HUES48 (cell line): ENCODE measurements at regions not wholly inside any gene's neighbourhood (a gene's known extent, or its start where the extent isn't known, plus 50 kb on each side); places are given as distances from the start of the nearest gene placed in this dataset.

Experiments used
- H3K27ac ChIP-seq: one replicate; pipeline ENCODE4 v1.7.0; 2013; ENCODE audit warnings: low read depth, low read length, inconsistent platforms
- H3K27me3 ChIP-seq: 2 replicates; pipeline ENCODE4 v1.6.1; 2013; ENCODE audit warnings: mild to moderate bottlenecking, low read length; ENCODE audit not compliant: control insufficient read depth, insufficient read depth
- H3K36me3 ChIP-seq: 2 replicates; pipeline ENCODE4 v1.6.1; 2013; ENCODE audit warnings: low read length; ENCODE audit not compliant: control insufficient read depth, insufficient read depth
- H3K4me1 ChIP-seq: 2 replicates; pipeline ENCODE4 v1.6.1; 2013; ENCODE audit warnings: mild to moderate bottlenecking, low read length; ENCODE audit not compliant: control insufficient read depth, insufficient read depth
- H3K4me3 ChIP-seq: 2 replicates; pipeline ENCODE4 v1.5.1; 2013; ENCODE audit warnings: mild to moderate bottlenecking, low read depth, low read length
- H3K9ac ChIP-seq: 2 replicates; pipeline ENCODE4 v1.6.1; 2013; ENCODE audit warnings: mild to moderate bottlenecking, low read depth, low read length, moderate library complexity
- H3K9me3 ChIP-seq: 2 replicates; pipeline ENCODE4 v1.6.1; 2013; ENCODE audit warnings: low read length; ENCODE audit not compliant: control insufficient read depth, insufficient read depth

DNA sequence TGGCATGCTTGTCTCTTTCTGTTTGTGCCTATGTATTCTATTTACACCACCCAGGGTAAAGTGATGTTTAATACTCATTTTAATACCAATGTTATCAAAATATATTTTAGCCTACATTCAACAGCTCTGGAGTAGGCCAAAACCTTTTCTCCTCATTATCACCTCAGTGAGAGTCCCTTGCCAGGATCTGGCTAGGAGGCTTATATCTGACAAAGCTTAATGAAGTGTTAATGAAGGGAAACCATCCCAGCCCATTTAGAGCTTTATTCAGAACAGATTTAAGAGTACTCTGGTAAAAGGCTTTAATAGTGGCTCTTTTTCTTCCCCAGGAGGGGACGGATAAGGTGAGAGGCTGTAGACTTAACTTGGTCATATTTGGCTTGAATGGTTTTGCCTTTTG, 137.6 kb downstream of the GRIN2B start:
- Histone ChIP-seq H3K4me3 (no peak overlapping the region), H3K27ac (no peak overlapping the region), H3K4me1 (no peaks in the 10 kb centered on the region; the same call in 1 of the 2 replicates), H3K36me3 (no peaks in the 10 kb centered on the region), H3K27me3 (no peaks in the 10 kb centered on the region), H3K9ac (no peak overlapping the region), H3K9me3 (no peaks in the 10 kb centered on the region)

DNA sequence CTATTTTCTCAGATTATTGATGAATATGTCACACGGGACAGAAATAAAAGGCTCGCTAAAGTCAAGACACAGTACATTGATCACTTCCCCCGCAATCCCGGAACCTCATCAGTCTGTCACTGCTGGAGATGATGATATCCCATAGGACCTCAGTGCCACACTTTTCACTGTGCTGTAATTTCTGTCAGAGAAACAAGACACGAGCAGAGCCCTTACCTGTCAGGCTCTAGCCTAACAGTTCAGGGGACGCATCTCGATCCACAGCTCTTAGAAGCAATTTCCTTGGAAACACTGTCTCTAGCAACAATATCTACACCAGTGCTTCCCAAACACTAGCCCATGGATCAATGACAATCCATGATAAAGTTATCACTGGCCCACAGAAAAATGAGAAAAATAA, 140.0 kb downstream of the GRIN2B start:
- Histone ChIP-seq H3K36me3 (no peaks in the 10 kb centered on the region), H3K4me1 (no peaks in the 10 kb centered on the region; the same call in 1 of the 2 replicates), H3K27ac (no peak overlapping the region), H3K9ac (no peak overlapping the region), H3K27me3 (no peaks in the 10 kb centered on the region), H3K4me3 (no peak overlapping the region), H3K9me3 (no peaks in the 10 kb centered on the region)

DNA sequence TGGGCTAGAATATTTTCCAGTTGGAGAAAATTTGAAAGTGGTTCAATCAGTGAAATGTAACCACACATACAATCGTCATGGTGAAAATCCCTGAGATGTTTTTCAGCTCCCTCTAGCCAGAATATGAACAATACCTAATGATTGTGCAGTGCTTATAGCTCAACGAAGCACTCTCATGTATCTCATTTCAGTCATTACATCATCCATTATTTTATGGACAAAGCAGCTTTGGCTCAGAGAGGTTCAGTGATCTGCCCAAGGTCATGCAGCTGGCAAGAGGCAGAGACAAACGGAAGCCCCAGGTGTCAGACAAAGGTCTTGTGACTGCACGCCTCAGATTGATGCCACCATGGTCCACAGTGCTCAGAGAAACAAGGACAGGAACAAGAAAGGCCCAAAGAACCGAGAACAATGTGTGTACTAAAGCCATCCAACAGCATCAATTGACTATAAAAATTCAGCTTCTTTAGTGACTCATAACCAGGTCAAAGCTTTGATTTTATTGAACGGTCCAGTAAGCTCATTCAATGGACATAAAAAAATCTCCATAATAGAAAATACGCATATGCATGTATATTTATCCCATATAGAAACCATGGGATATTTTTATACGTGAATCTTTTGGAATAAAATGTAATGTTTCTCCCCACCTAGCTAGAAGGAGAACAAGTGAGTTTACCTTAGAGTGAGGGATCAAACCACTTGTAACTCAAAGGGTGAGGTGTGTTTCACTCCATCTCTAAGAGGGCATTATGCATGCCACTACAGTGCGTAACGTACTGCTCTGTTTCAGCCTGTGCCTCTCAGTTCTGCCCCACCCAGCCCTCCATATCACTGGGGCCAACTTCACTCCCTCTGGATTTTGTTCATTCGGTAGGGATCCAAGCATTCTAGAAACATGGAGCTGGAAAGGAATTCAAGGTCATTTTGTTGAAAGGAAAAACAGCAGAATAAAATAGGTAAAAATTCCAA, 141.8 kb downstream of the GRIN2B start:
- Histone ChIP-seq H3K27ac (no peak overlapping the region), H3K9me3 (no peaks in the 10 kb centered on the region), H3K27me3 (no peaks in the 10 kb centered on the region), H3K9ac (no peak overlapping the region), H3K4me1 (no peaks in the 10 kb centered on the region; the same call in 1 of the 2 replicates), H3K36me3 (no peaks in the 10 kb centered on the region), H3K4me3 (no peak overlapping the region)

DNA sequence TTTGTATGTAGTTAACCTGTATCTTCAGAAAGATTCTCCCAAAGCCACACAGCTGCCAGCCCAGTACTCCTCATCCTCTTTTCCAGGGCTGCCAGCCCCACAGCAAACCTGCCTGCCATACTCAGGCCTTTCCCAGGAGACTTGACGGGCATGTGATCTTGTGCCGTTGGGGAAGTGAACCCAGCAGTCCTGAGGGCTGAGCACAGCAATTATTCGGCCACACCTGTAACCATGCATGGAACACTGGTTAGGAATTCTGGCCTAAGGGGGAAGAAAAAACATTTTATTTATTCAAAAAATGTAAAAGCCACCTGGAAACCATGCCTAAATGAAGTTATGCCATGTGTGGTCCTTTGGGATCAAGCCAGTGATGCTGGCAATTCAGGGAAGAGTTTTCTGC, 145.3 kb downstream of the GRIN2B start:
- H3K4me1 ChIP-seq = no peaks in the 10 kb centered on the region
- no peaks in the 10 kb centered on the region for H3K9me3 ChIP-seq
- H3K36me3 ChIP-seq = no peaks in the 10 kb centered on the region
- H3K4me3 ChIP-seq = no peak overlapping the region
- H3K27me3 ChIP-seq = no peaks in the 10 kb centered on the region
- no peak overlapping the region for H3K27ac ChIP-seq
- no peak overlapping the region for H3K9ac ChIP-seq

DNA sequence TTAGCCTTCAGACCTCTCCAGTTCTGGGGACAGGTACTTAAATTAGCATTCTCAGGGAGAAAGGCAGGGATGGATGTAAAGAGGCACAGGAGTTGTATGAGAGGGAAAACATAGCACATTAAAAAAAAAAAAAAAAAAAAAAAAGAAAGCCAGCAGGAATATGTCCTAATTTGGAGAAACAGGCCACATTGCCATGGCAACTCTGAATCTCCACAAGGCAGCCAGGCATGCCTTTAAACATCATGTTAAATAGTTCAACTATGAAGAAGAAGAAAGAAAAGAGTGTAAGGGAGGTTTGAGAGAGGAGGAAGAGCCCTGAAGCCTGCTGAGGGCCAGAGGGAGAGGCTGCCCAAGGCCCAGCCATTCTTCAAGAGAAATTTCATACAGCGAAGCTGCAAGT, 145.8 kb downstream of the GRIN2B start:
- Histone ChIP-seq H3K4me1 (no peaks in the 10 kb centered on the region), H3K36me3 (no peaks in the 10 kb centered on the region), H3K9me3 (no peaks in the 10 kb centered on the region), H3K4me3 (no peak overlapping the region), H3K9ac (no peak overlapping the region), H3K27me3 (no peaks in the 10 kb centered on the region), H3K27ac (no peak overlapping the region)

DNA sequence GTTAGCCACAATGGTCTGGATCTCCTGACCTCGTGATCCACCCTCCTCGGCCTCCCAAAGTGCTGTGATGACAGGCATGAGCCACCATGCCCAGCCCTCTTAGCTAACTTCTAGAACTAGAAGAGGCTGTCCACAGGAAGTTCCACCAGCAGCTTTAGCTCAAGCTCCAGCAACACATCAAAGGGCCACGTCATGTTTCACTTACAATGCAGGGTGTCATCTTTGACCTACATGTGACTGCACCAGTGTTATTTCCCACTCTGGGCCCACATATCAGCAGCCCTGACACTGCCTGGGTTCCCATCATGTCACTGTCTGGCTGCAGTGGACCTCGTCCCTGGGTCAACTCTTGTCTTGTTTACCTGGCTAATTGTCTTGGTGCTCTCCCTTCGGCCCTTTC, 147.2 kb downstream of the GRIN2B start:
- H3K9ac ChIP-seq = no peak overlapping the region
- H3K27me3 ChIP-seq = no peaks in the 10 kb centered on the region
- H3K27ac ChIP-seq = no peak overlapping the region
- no peaks in the 10 kb centered on the region for H3K9me3 ChIP-seq
- H3K4me1 ChIP-seq = no peaks in the 10 kb centered on the region
- H3K36me3 ChIP-seq = no peaks in the 10 kb centered on the region
- no peak overlapping the region for H3K4me3 ChIP-seq

DNA sequence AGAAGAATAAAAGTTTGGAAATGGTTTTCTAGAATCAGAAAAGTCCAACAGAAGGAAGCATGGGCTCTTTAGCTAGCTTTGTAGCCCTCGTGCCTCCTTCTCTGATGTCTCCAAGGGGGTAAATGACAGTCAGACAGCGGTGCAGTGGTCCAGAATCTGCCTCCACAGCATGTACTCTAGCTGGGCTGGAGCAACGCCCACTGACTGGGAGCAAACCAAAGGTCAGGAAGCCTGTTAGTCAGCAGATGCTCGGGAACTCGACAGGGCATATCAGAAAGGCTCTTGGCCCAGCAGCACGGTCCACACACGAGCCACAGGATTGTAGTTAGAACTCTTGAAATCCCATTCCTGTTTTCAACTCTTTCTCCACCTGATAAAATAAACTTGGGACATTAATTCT, 164.3 kb downstream of the GRIN2B start:
- Histone ChIP-seq H3K4me3 (no peak overlapping the region), H3K27ac (no peak overlapping the region), H3K36me3 (no peaks in the 10 kb centered on the region), H3K4me1 (no peaks in the 10 kb centered on the region), H3K27me3 (no peaks in the 10 kb centered on the region), H3K9ac (no peak overlapping the region), H3K9me3 (no peaks in the 10 kb centered on the region)

DNA sequence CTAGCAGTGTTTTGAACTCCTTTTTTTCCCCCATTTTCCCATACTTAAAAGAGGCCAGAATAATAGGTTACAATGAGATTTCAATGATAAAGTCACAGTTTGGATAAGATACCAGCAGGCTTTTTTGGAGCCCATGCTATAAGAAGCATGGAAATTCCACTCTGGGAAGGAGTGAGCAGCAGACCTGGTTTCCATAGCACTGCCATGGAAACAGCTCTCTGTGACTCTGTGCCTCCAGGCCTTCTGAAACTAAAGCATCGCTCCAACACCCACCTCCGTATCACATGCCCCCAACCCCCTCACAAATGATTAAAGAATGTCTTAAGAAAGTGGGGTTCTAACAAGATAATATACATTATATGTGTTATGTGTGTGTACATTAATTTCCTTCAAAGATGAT, 165.0 kb downstream of the GRIN2B start:
- H3K9ac ChIP-seq = no peak overlapping the region
- H3K9me3 ChIP-seq = no peaks in the 10 kb centered on the region
- no peaks in the 10 kb centered on the region for H3K36me3 ChIP-seq
- no peaks in the 10 kb centered on the region for H3K4me1 ChIP-seq
- no peak overlapping the region for H3K27ac ChIP-seq
- no peak overlapping the region for H3K4me3 ChIP-seq
- H3K27me3 ChIP-seq = no peaks in the 10 kb centered on the region

DNA sequence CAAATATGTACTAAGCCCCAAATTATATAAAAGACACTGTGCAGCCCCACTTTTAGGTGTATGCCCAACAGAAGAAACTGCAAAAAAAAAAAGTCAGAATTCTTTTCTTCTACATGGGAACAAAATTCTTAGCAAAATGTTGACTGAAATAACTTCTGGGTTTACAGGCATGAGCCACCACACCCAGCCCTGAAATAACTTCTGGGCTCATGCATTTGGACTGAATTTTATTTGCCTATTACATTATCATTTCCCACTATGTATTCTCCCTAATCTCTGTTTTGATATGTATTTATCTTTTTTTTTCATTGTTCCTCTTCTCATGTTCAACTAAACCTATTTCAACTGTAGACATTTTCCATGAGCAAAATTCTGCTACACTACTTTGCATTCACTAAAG, 169.2 kb downstream of the GRIN2B start:
- H3K27ac ChIP-seq = no peak overlapping the region
- H3K9ac ChIP-seq = no peak overlapping the region
- H3K4me1 ChIP-seq = no peaks in the 10 kb centered on the region
- H3K36me3 ChIP-seq = no peaks in the 10 kb centered on the region
- no peaks in the 10 kb centered on the region; the same call in 1 of the 2 replicates for H3K27me3 ChIP-seq
- H3K4me3 ChIP-seq = no peak overlapping the region
- H3K9me3 ChIP-seq = no peaks in the 10 kb centered on the region

DNA sequence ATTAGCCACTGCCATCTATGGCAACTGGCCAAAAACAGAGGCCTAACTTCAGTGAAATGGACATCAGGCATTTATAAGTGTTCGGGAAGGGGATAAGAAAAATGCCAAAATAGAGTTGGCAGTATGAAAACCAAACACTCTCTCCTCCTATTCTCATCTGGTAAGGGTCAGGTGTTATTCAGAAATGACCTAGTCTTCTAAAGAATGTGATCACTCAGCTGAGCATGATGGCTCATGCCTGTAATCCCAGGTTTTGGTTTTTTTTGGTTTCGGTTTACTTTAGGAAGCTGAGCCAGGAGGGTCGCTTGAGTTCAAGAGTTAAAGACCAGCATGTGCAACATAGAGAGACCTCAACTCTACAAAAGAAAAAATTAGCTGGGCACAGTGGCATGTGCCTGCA, 170.3 kb downstream of the GRIN2B start:
- H3K9me3 ChIP-seq = no peaks in the 10 kb centered on the region
- no peak overlapping the region for H3K27ac ChIP-seq
- no peaks in the 10 kb centered on the region; the same call in 1 of the 2 replicates for H3K27me3 ChIP-seq
- no peak overlapping the region for H3K4me3 ChIP-seq
- no peaks in the 10 kb centered on the region for H3K36me3 ChIP-seq
- no peak overlapping the region for H3K9ac ChIP-seq
- no peaks in the 10 kb centered on the region for H3K4me1 ChIP-seq

DNA sequence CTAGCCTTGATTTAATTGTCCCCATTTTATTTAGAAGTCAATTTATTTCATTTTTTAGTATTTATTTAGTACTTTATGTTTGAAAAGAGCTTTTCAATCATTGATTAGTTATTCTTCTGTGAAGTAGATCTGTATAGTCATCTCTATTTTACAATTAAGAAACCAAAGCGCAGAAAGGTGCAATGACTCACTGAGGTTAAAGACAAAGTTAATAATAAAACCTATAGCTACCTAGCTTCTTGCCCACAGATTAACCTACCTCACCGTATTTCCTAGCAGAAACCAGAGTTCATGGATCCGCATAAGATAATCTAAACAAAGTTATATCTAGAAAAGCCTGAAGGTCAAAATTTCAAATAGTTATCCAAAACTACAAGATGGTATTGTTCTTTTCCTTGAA, 176.4 kb downstream of the GRIN2B start:
- Histone ChIP-seq H3K4me3 (no peak overlapping the region), H3K9me3 (no peaks in the 10 kb centered on the region), H3K27ac (no peak overlapping the region), H3K9ac (no peak overlapping the region), H3K4me1 (peaks cover 14% of the 10 kb centered on the region), H3K27me3 (peaks cover 7% of the 10 kb centered on the region), H3K36me3 (no peaks in the 10 kb centered on the region)
